DOHH2 (cell line): ENCODE measurements at regions not wholly inside any gene's neighbourhood (a gene's known extent, or its start where the extent isn't known, plus 50 kb on each side); places are given as distances from the start of the nearest gene placed in this dataset.

Experiments used
- EZH2phosphoT487 ChIP-seq: fragments of 200-600 bp; sonication (generic); IDR thresholded peaks from 2 replicates; pipeline ENCODE4 v1.6.1; 2017; ENCODE audit warnings: borderline replicate concordance, mild to moderate bottlenecking, antibody characterized with exemption, low read length, moderate library complexity, mixed read lengths
- TF ChIP-seq, protein P1 (sequence below): fragments of 200-600 bp; sonication (generic); IDR thresholded peaks from one replicate; pipeline ENCODE4 v1.5.1; 2014; ENCODE audit warnings: antibody characterized with exemption, mild to moderate bottlenecking, low read depth, low read length; ENCODE audit not compliant: poor library complexity, severe bottlenecking

GRCh38 chr1:221343607-221344006, 398.3 kb downstream of the DUSP10 start:
- TF ChIP-seq, protein P1, sequence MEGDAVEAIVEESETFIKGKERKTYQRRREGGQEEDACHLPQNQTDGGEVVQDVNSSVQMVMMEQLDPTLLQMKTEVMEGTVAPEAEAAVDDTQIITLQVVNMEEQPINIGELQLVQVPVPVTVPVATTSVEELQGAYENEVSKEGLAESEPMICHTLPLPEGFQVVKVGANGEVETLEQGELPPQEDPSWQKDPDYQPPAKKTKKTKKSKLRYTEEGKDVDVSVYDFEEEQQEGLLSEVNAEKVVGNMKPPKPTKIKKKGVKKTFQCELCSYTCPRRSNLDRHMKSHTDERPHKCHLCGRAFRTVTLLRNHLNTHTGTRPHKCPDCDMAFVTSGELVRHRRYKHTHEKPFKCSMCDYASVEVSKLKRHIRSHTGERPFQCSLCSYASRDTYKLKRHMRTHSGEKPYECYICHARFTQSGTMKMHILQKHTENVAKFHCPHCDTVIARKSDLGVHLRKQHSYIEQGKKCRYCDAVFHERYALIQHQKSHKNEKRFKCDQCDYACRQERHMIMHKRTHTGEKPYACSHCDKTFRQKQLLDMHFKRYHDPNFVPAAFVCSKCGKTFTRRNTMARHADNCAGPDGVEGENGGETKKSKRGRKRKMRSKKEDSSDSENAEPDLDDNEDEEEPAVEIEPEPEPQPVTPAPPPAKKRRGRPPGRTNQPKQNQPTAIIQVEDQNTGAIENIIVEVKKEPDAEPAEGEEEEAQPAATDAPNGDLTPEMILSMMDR: no peak
- no peak for TF ChIP-seq EZH2phosphoT487
